ENCODE measurements at regions not wholly inside any gene's neighbourhood (a gene's known extent, or its start where the extent isn't known, plus 50 kb on each side); places are given as distances from the start of the nearest gene placed in this dataset.

- Histone ChIP-seq H3K9me3 (ENCODE audit: control insufficient read depth, insufficient read depth, low read length) (no peaks in the 10 kb centered on the region), H3F3A (ENCODE audit: control insufficient read depth, insufficient read depth) (no peaks in the 10 kb centered on the region), H3K9me2 (replicated peaks; ENCODE audit: control insufficient read depth, low read length) (no peaks in the 10 kb centered on the region), H3K27me3 (ENCODE audit: control insufficient read depth, low read length) (0 out of 2 replicates have a peak, but pooled peaks cover 3% of the 10 kb centered on the region), H3K79me2 (ENCODE audit: control insufficient read depth, low read length) (no peaks in the 10 kb centered on the region), H3K4me3 (ENCODE audit: low read length) (no peak overlapping the region), H3K4me2 (ENCODE audit: low read length) (no peak overlapping the region), H3K27ac (ENCODE audit: low read depth, low read length) (no peak overlapping the region), H3K4me1 (ENCODE audit: control insufficient read depth, low read length) (no peaks in the 10 kb centered on the region), H3K36me3 (ENCODE audit: control insufficient read depth, low read length) (no peaks in the 10 kb centered on the region), H4K20me1 (ENCODE audit: control insufficient read depth, insufficient read depth, low read depth, low read length) (no peaks in the 10 kb centered on the region)
- TF ChIP-seq, protein P1, sequence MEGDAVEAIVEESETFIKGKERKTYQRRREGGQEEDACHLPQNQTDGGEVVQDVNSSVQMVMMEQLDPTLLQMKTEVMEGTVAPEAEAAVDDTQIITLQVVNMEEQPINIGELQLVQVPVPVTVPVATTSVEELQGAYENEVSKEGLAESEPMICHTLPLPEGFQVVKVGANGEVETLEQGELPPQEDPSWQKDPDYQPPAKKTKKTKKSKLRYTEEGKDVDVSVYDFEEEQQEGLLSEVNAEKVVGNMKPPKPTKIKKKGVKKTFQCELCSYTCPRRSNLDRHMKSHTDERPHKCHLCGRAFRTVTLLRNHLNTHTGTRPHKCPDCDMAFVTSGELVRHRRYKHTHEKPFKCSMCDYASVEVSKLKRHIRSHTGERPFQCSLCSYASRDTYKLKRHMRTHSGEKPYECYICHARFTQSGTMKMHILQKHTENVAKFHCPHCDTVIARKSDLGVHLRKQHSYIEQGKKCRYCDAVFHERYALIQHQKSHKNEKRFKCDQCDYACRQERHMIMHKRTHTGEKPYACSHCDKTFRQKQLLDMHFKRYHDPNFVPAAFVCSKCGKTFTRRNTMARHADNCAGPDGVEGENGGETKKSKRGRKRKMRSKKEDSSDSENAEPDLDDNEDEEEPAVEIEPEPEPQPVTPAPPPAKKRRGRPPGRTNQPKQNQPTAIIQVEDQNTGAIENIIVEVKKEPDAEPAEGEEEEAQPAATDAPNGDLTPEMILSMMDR (IDR thresholded peaks at IDR 0.05; ENCODE audit: low read depth, low read length, poor library complexity, severe bottlenecking) = no peak
- TF ChIP-seq EZH2phosphoT487 (IDR thresholded peaks at IDR 0.05; ENCODE audit: borderline replicate concordance, low read length) = no peak
Measured at GRCh38 chr20:51255417-51255816, 232.5 kb upstream of the KCNG1 start.

DNA sequence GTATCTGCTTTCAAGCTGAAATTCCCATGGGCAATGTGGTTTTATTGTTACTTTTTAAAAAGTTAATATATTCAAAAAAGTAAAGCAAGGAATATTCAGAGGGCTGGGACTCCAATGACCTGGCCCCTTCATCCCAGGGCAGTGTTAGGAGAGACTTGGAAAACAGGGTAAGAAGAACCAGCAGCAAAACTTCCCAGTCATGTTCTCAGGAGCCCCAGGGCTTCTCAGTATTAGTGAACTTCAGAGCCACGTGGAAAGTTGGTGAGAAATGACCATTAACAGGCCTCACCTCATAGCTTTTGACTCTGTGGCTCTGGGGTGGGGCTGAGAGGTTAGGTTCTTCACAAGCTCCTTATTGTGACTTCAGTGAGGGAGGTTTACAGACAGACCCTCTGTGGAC lies 230.4 kb upstream of the KCNG1 start:
- H3K79me2 ChIP-seq (ENCODE audit: control insufficient read depth, low read length) = no peaks in the 10 kb centered on the region
- H3K4me1 ChIP-seq (ENCODE audit: control insufficient read depth, low read length) = no peaks in the 10 kb centered on the region
- no peaks in the 10 kb centered on the region for H4K20me1 ChIP-seq (ENCODE audit: control insufficient read depth, insufficient read depth, low read depth, low read length)
- H3K27ac ChIP-seq (ENCODE audit: low read depth, low read length) = no peak overlapping the region
- H3K4me3 ChIP-seq (ENCODE audit: low read length) = no peak overlapping the region
- no peaks in the 10 kb centered on the region for H3F3A ChIP-seq (ENCODE audit: control insufficient read depth, insufficient read depth)
- no peaks in the 10 kb centered on the region for H3K36me3 ChIP-seq (ENCODE audit: control insufficient read depth, low read length)
- H3K27me3 ChIP-seq (ENCODE audit: control insufficient read depth, low read length) = 0 out of 2 replicates have a peak, but pooled peaks cover 3% of the 10 kb centered on the region
- no peak overlapping the region for H3K4me2 ChIP-seq (ENCODE audit: low read length)
- no peaks in the 10 kb centered on the region for H3K9me2 ChIP-seq (replicated peaks; ENCODE audit: control insufficient read depth, low read length)
- no peak for TF ChIP-seq EZH2phosphoT487 (IDR thresholded peaks at IDR 0.05; ENCODE audit: borderline replicate concordance, low read length)
- TF ChIP-seq, protein P1 (IDR thresholded peaks at IDR 0.05; ENCODE audit: low read depth, low read length, poor library complexity, severe bottlenecking) = no peak
- H3K9me3 ChIP-seq (ENCODE audit: control insufficient read depth, insufficient read depth, low read length) = no peaks in the 10 kb centered on the region

GRCh38 chr20:51249781-51250180 lies 226.9 kb upstream of the KCNG1 start:
- TF ChIP-seq, protein P1 (IDR thresholded peaks at IDR 0.05; ENCODE audit: low read depth, low read length, poor library complexity, severe bottlenecking) = no peak
- no peak for TF ChIP-seq EZH2phosphoT487 (IDR thresholded peaks at IDR 0.05; ENCODE audit: borderline replicate concordance, low read length)
- H4K20me1 ChIP-seq (ENCODE audit: control insufficient read depth, insufficient read depth, low read depth, low read length) = no peaks in the 10 kb centered on the region
- H3K4me2 ChIP-seq (ENCODE audit: low read length) = no peak overlapping the region
- H3K4me3 ChIP-seq (ENCODE audit: low read length) = no peak overlapping the region
- no peaks in the 10 kb centered on the region for H3K4me1 ChIP-seq (ENCODE audit: control insufficient read depth, low read length)
- no peaks in the 10 kb centered on the region for H3K36me3 ChIP-seq (ENCODE audit: control insufficient read depth, low read length)
- no peaks in the 10 kb centered on the region for H3F3A ChIP-seq (ENCODE audit: control insufficient read depth, insufficient read depth)
- peaks cover 5% of the 10 kb centered on the region for H3K27me3 ChIP-seq (ENCODE audit: control insufficient read depth, low read length)
- no peak overlapping the region for H3K27ac ChIP-seq (ENCODE audit: low read depth, low read length)
- no peaks in the 10 kb centered on the region for H3K9me3 ChIP-seq (ENCODE audit: control insufficient read depth, insufficient read depth, low read length)
- no peaks in the 10 kb centered on the region for H3K9me2 ChIP-seq (replicated peaks; ENCODE audit: control insufficient read depth, low read length)
- no peaks in the 10 kb centered on the region for H3K79me2 ChIP-seq (ENCODE audit: control insufficient read depth, low read length)

Measured in DOHH2 (cell line).